ENCODE measurements at regions not wholly inside any gene's neighbourhood (a gene's known extent, or its start where the extent isn't known, plus 50 kb on each side); places are given as distances from the start of the nearest gene placed in this dataset.

GRCh38 chr4:123913598-123913997 is 517.0 kb downstream of the SPRY1 start:
- TF ChIP-seq CTCF (IDR thresholded peaks at IDR 0.05; ENCODE audit: low read depth, low read length, poor library complexity, severe bottlenecking) (no peak), EZH2phosphoT487 (IDR thresholded peaks at IDR 0.05; ENCODE audit: borderline replicate concordance, low read length) (no peak)
- Histone ChIP-seq H3F3A (ENCODE audit: control insufficient read depth, insufficient read depth) (no peaks in the 10 kb centered on the region), H4K20me1 (ENCODE audit: control insufficient read depth, insufficient read depth, low read depth, low read length) (no peaks in the 10 kb centered on the region), H3K27ac (ENCODE audit: low read depth, low read length) (no peak overlapping the region), H3K9me2 (replicated peaks; ENCODE audit: control insufficient read depth, low read length) (no peaks in the 10 kb centered on the region), H3K4me3 (ENCODE audit: low read length) (no peak overlapping the region), H3K79me2 (ENCODE audit: control insufficient read depth, low read length) (no peaks in the 10 kb centered on the region), H3K9me3 (ENCODE audit: control insufficient read depth, insufficient read depth, low read length) (no peaks in the 10 kb centered on the region), H3K27me3 (ENCODE audit: control insufficient read depth, low read length) (no peaks in the 10 kb centered on the region), H3K36me3 (ENCODE audit: control insufficient read depth, low read length) (no peaks in the 10 kb centered on the region), H3K4me2 (ENCODE audit: low read length) (no peak overlapping the region), H3K4me1 (ENCODE audit: control insufficient read depth, low read length) (no peaks in the 10 kb centered on the region)

GRCh38 chr4:123916821-123917220 is 520.2 kb downstream of the SPRY1 start:
- H3K27me3 ChIP-seq (ENCODE audit: control insufficient read depth, low read length), result no peaks in the 10 kb centered on the region
- H3K27ac ChIP-seq (ENCODE audit: low read depth, low read length), result no peak overlapping the region
- no peaks in the 10 kb centered on the region for H4K20me1 ChIP-seq (ENCODE audit: control insufficient read depth, insufficient read depth, low read depth, low read length)
- no peak for TF ChIP-seq CTCF (IDR thresholded peaks at IDR 0.05; ENCODE audit: low read depth, low read length, poor library complexity, severe bottlenecking)
- TF ChIP-seq EZH2phosphoT487 (IDR thresholded peaks at IDR 0.05; ENCODE audit: borderline replicate concordance, low read length), result no peak
- no peaks in the 10 kb centered on the region for H3K9me3 ChIP-seq (ENCODE audit: control insufficient read depth, insufficient read depth, low read length)
- H3K4me2 ChIP-seq (ENCODE audit: low read length), result no peak overlapping the region
- H3K4me1 ChIP-seq (ENCODE audit: control insufficient read depth, low read length), result no peaks in the 10 kb centered on the region
- H3F3A ChIP-seq (ENCODE audit: control insufficient read depth, insufficient read depth), result no peaks in the 10 kb centered on the region
- H3K9me2 ChIP-seq (replicated peaks; ENCODE audit: control insufficient read depth, low read length), result no peaks in the 10 kb centered on the region
- H3K79me2 ChIP-seq (ENCODE audit: control insufficient read depth, low read length), result no peaks in the 10 kb centered on the region
- H3K4me3 ChIP-seq (ENCODE audit: low read length), result no peak overlapping the region
- no peaks in the 10 kb centered on the region for H3K36me3 ChIP-seq (ENCODE audit: control insufficient read depth, low read length)

GRCh38 chr4:123919576-123920098 is 523.0 kb downstream of the SPRY1 start:
- TF ChIP-seq CTCF (IDR thresholded peaks at IDR 0.05; ENCODE audit: low read depth, low read length, poor library complexity, severe bottlenecking) (no peak), EZH2phosphoT487 (IDR thresholded peaks at IDR 0.05; ENCODE audit: borderline replicate concordance, low read length) (no peak)
- no peak overlapping the region for H3K4me2 ChIP-seq (ENCODE audit: low read length)
- no peaks in the 10 kb centered on the region for H3K4me1 ChIP-seq (ENCODE audit: control insufficient read depth, low read length)
- no peaks in the 10 kb centered on the region for H3K9me3 ChIP-seq (ENCODE audit: control insufficient read depth, insufficient read depth, low read length)
- H4K20me1 ChIP-seq (ENCODE audit: control insufficient read depth, insufficient read depth, low read depth, low read length), result no peaks in the 10 kb centered on the region
- no peaks in the 10 kb centered on the region for H3K9me2 ChIP-seq (replicated peaks; ENCODE audit: control insufficient read depth, low read length)
- no peaks in the 10 kb centered on the region for H3K79me2 ChIP-seq (ENCODE audit: control insufficient read depth, low read length)
- H3K27me3 ChIP-seq (ENCODE audit: control insufficient read depth, low read length), result no peaks in the 10 kb centered on the region
- H3K4me3 ChIP-seq (ENCODE audit: low read length), result no peak overlapping the region
- H3K36me3 ChIP-seq (ENCODE audit: control insufficient read depth, low read length), result no peaks in the 10 kb centered on the region
- no peak overlapping the region for H3K27ac ChIP-seq (ENCODE audit: low read depth, low read length)
- H3F3A ChIP-seq (ENCODE audit: control insufficient read depth, insufficient read depth), result no peaks in the 10 kb centered on the region

Measured in DOHH2 (cell line).